HepG2 (cell line): ENCODE measurements at regions not wholly inside any gene's neighbourhood (a gene's known extent, or its start where the extent isn't known, plus 50 kb on each side); places are given as distances from the start of the nearest gene placed in this dataset.

Source experiments
- ATAC-seq: fragments of 200-7000 bp; cut with Tn5 transposase; 3 replicates; pipeline ENCODE4 v1.9.1; 2020; ENCODE audit warnings: mild to moderate bottlenecking, moderate library complexity
- BruUV-seq: library from RNA; stranded (reverse); fragments of 400-500 nt; replicated peaks from 2 replicates; lab custom pipeline; 2021; lab: Mats Ljungman, UMichigan
- CTCF ChIA-PET: fragments of 300-600 bp; formaldehyde crosslinking; extraction: SDS; loops from one replicate; lab custom pipeline; 2021; ENCODE audit warnings: low total read pairs, inconsistent platforms, low intra/inter-chr PET ratio; lab: Yijun Ruan, JAX
- POLR2A ChIA-PET: fragments of 350-600 bp; sonication (Branson Sonifier 250); formaldehyde crosslinking; loops from one replicate; lab custom pipeline; 2020; ENCODE audit warnings: antibody characterized with exemption, inconsistent platforms; lab: Yijun Ruan, JAX
- DNase-seq: peaks from one replicate; pipeline ENCODE4 v3.0.0-alpha.2; 2015; ENCODE audit warnings: low spot score
- FAIRE-seq: peaks from 3 replicates; lab custom pipeline; 2011; peaks lifted over from hg19 to GRCh38; lab: Jason Lieb, UNC
- H2AFZ ChIP-seq: one replicate; pipeline ENCODE4 v1.6.1; 2011; ENCODE audit warnings: low read length, inconsistent platforms
- H3K27ac ChIP-seq: fragments of 300-600 bp; 3 replicates; pipeline ENCODE4 v1.8.0; 2011; ENCODE audit warnings: mixed run types, mild to moderate bottlenecking, mixed read lengths, low read length, inconsistent platforms; ENCODE audit not compliant: insufficient read depth; ENCODE audit errors: extremely low read length
- H3K27me3 ChIP-seq, 2 experiments: fragments of 200-600 bp in 1 of 2; 2 replicates in 1 of 2; 3 replicates in 1 of 2; pipeline versions ENCODE4 v1.6.0 to v1.8.0; 2011; ENCODE audit warnings: low read length in 2 of 2, mild to moderate bottlenecking in 2 of 2, moderate library complexity in 2 of 2, inconsistent platforms in 1 of 2; ENCODE audit not compliant: insufficient read depth in 2 of 2, control insufficient read depth in 1 of 2
- H3K36me3 ChIP-seq, 2 experiments: fragments of 200-600 bp in 1 of 2; replicated peaks in 1 of 2; 2 replicates in 1 of 2; 3 replicates in 1 of 2; pipeline versions ENCODE4 v1.5.1 to v1.8.0; 2011; ENCODE audit warnings: low read length in 2 of 2, inconsistent platforms in 1 of 2; ENCODE audit not compliant: insufficient read depth in 2 of 2, control insufficient read depth in 1 of 2
- H3K4me1 ChIP-seq: 2 replicates; pipeline ENCODE4 v1.5.1; 2012; ENCODE audit warnings: low read length, inconsistent platforms; ENCODE audit not compliant: insufficient read depth
- H3K4me2 ChIP-seq: 2 replicates; pipeline ENCODE4 v1.6.0; 2011; ENCODE audit warnings: low read depth, low read length, inconsistent platforms
- H3K4me3 ChIP-seq, 3 experiments: fragments of 200-600 bp in 1 of 3; sonication (generic), shearing (Covaris generic) in 1 of 3; replicated peaks in 1 of 3; 2 replicates each; pipeline ENCODE4 v1.5.1; 2011 to 2016; ENCODE audit warnings: low read length in 3 of 3, inconsistent platforms in 2 of 3, low read depth in 2 of 3, mild to moderate bottlenecking in 2 of 3, control low read depth in 1 of 3, mixed read lengths in 1 of 3; ENCODE audit not compliant: insufficient read depth in 1 of 3
- H3K79me2 ChIP-seq: one replicate; pipeline ENCODE4 v1.6.1; 2011; ENCODE audit warnings: low read length, inconsistent platforms; ENCODE audit not compliant: insufficient read depth
- H3K9ac ChIP-seq: 2 replicates; pipeline ENCODE4 v1.6.0; 2011; ENCODE audit warnings: mild to moderate bottlenecking, low read depth, low read length, inconsistent platforms; ENCODE audit not compliant: insufficient read depth
- H3K9me3 ChIP-seq: 2 replicates; pipeline ENCODE4 v1.5.1; 2012; ENCODE audit warnings: mild to moderate bottlenecking, low read length
- H4K20me1 ChIP-seq: 2 replicates; pipeline ENCODE4 v1.6.0; 2011; ENCODE audit warnings: inconsistent platforms, mild to moderate bottlenecking, low read length, moderate library complexity; ENCODE audit not compliant: insufficient read depth
- BHLHE40 ChIP-seq: IDR thresholded peaks from 2 replicates; pipeline ENCODE4 v1.6.1; 2011; ENCODE audit warnings: low read length, improper control_type of control experiment
- BRCA1 ChIP-seq: sonication (generic); formaldehyde crosslinking; IDR thresholded peaks from 2 replicates; pipeline ENCODE4 v1.4.0; 2020; ENCODE audit warnings: missing genetic modification reagents
- CENPX ChIP-seq: sonication (generic); formaldehyde crosslinking; IDR thresholded peaks from 2 replicates; pipeline ENCODE4 v1.9.0; 2021; ENCODE audit warnings: mild to moderate bottlenecking, missing genetic modification reagents, moderate library complexity
- EHMT2 ChIP-seq: fragments of 200-600 bp; sonication (generic); IDR thresholded peaks from 2 replicates; pipeline ENCODE4 v1.7.0; 2017; ENCODE audit warnings: antibody characterized with exemption, low read depth, low read length, borderline replicate concordance
- GABPA ChIP-seq, 2 experiments: IDR thresholded peaks; 2 replicates each; pipeline ENCODE4 v1.6.1; 2011 to 2016; ENCODE audit warnings: low read depth in 2 of 2, low read length in 1 of 2, missing biosample characterization in 1 of 2, missing genetic modification characterization in 1 of 2
- MAZ ChIP-seq, 2 experiments: sonication (generic) in 1 of 2; formaldehyde crosslinking in 1 of 2; IDR thresholded peaks; 2 replicates each; pipeline versions ENCODE4 v1.5.0 to v1.6.1; 2012 to 2020; ENCODE audit warnings: low read depth in 2 of 2, mild to moderate bottlenecking in 2 of 2, borderline replicate concordance in 1 of 2, improper control_type of control experiment in 1 of 2, low read length in 1 of 2, missing genetic modification reagents in 1 of 2, moderate library complexity in 1 of 2
- NR1H2 ChIP-seq: sonication (generic); formaldehyde crosslinking; IDR thresholded peaks from 2 replicates; pipeline ENCODE4 v1.8.1; 2022; ENCODE audit warnings: low read depth, missing genetic modification reagents, borderline replicate concordance
- SAFB2 ChIP-seq: sonication (generic); formaldehyde crosslinking; IDR thresholded peaks from 2 replicates; pipeline ENCODE4 v1.5.1; 2020; ENCODE audit warnings: missing genetic modification reagents, low read depth, mild to moderate bottlenecking, borderline replicate concordance
- TCF7L2 ChIP-seq: IDR thresholded peaks from 2 replicates; pipeline ENCODE4 v1.6.1; 2011; ENCODE audit warnings: mild to moderate bottlenecking, low read depth, low read length, moderate library complexity
- ZBTB4 ChIP-seq: sonication (generic); formaldehyde crosslinking; IDR thresholded peaks from 2 replicates; pipeline ENCODE4 v1.4.0; 2020; ENCODE audit warnings: missing genetic modification reagents, mild to moderate bottlenecking, borderline replicate concordance
- ZKSCAN8 ChIP-seq: IDR thresholded peaks from 2 replicates; pipeline ENCODE4 v1.6.1; 2016; ENCODE audit warnings: borderline replicate concordance, missing genetic modification reagents, missing compliant biosample characterization
- ZNF224 ChIP-seq: sonication (generic); formaldehyde crosslinking; IDR thresholded peaks from 2 replicates; pipeline ENCODE4 v1.5.0; 2020; ENCODE audit warnings: mild to moderate bottlenecking, missing genetic modification reagents
- ZNF30 ChIP-seq: sonication (generic); formaldehyde crosslinking; IDR thresholded peaks from 2 replicates; pipeline ENCODE4 v1.5.0; 2020; ENCODE audit warnings: mild to moderate bottlenecking, missing genetic modification reagents
- ZNF414 ChIP-seq: sonication (generic); formaldehyde crosslinking; IDR thresholded peaks from 2 replicates; pipeline ENCODE4 v1.5.0; 2020; ENCODE audit warnings: missing genetic modification reagents
- ZNF543 ChIP-seq: sonication (generic); formaldehyde crosslinking; IDR thresholded peaks from 2 replicates; pipeline ENCODE4 v1.4.0; 2020; ENCODE audit warnings: mild to moderate bottlenecking, missing genetic modification reagents
- WGBS: methylation state at CpG from one replicate; pipeline ENCODE4 v1.1.6; 2017; ENCODE audit warnings: low lambda C conversion rate; 5-methylcytosine and 5-hydroxymethylcytosine counted together
- in situ Hi-C: cut with HindIII; loops from 2 replicates; pipeline ENCODE4 v1.10.0; 2017; ENCODE audit warnings: low pct_unique_long_range_greater_than_20kb; ENCODE audit not compliant: extremely low pct_ligation_motif_present
- intact Hi-C: fragments of 100-400 bp; cut with micrococcal nuclease; formaldehyde crosslinking; loops from one replicate; pipeline ENCODE4 v1.10.0; 2022; ENCODE audit not compliant: unreplicated experiment

- intact Hi-C loops: no loop called here
- H3K27me3 ChIP-seq: no peaks in the 10 kb centered on the region
Measured at GRCh38 chr5:87674235-87674634, 261.5 kb upstream of the CCNH start.

GRCh38 chr5:87671146-87671545 lies 258.4 kb upstream of the CCNH start:
- FAIRE-seq (no peak), DNase-seq (no peak), ATAC-seq (no peak)
- no peaks in the 10 kb centered on the region for H3K79me2 ChIP-seq
- H3K4me3 ChIP-seq: no peak overlapping the region
- intact Hi-C loops (no loop called here), in situ Hi-C loops (no loop called here)
- H3K27ac ChIP-seq: no peak overlapping the region
- H3K9me3 ChIP-seq: no peaks in the 10 kb centered on the region
- no peak overlapping the region for H3K4me2 ChIP-seq
- POLR2A ChIA-PET: no interaction called here
- no peak overlapping the region for H2AFZ ChIP-seq
- no peaks in the 10 kb centered on the region for H3K4me1 ChIP-seq
- no peak overlapping the region for H3K9ac ChIP-seq
- H4K20me1 ChIP-seq: no peaks in the 10 kb centered on the region
- H3K36me3 ChIP-seq: no peaks in the 10 kb centered on the region
- CTCF ChIA-PET: no interaction called here
- H3K27me3 ChIP-seq: no peaks in the 10 kb centered on the region
- 2% methylated on average over 4 of the region's 4 CpGs for WGBS
- no TSS peak for BruUV-seq
- TF ChIP-seq ZNF543 (CRISPR knock-in tag) (no peak), SAFB2 (no peak), ZKSCAN8 (CRISPR knock-in tag) (no peak), BRCA1 (no peak), BHLHE40 (no peak), EHMT2 (no peak), ZBTB4 (no peak), GABPA (IDR thresholded peaks at IDR 0.05; ENCODE audit: low read depth, low read length) (no peak), GABPA (CRISPR knock-in tag; IDR thresholded peaks at IDR 0.05; ENCODE audit: low read depth) (no peak), TCF7L2 (no peak), CENPX (CRISPR knock-in tag) (no peak), NR1H2 (CRISPR knock-in tag) (no peak)

More at GRCh38 chr5:87674235-87674634, 261.5 kb upstream of the CCNH start:
- Histone ChIP-seq H3K9me3 (no peaks in the 10 kb centered on the region), H2AFZ (no peak overlapping the region), H3K36me3 (no peaks in the 10 kb centered on the region), H3K4me3 (no peak overlapping the region), H3K9ac (no peak overlapping the region), H3K4me2 (no peak overlapping the region), H3K27ac (no peak overlapping the region), H3K79me2 (no peaks in the 10 kb centered on the region), H3K4me1 (no peaks in the 10 kb centered on the region), H4K20me1 (no peaks in the 10 kb centered on the region)
- no peak for DNase-seq
- no peak for ATAC-seq
- TF ChIP-seq ZNF414 (CRISPR knock-in tag): no peak
- no peak for TF ChIP-seq MAZ (IDR thresholded peaks at IDR 0.05; ENCODE audit: borderline replicate concordance, low read depth, low read length)
- TF ChIP-seq MAZ (CRISPR knock-in tag; IDR thresholded peaks at IDR 0.05; ENCODE audit: low read depth): no peak
- no peak for TF ChIP-seq ZNF30
- TF ChIP-seq ZNF224 (CRISPR knock-in tag): no peak
- in situ Hi-C loops: no loop called here
- ChIA-PET POLR2A (no interaction called here), CTCF (no interaction called here)
- WGBS: 0% methylated on average over 2 of the region's 2 CpGs
- no TSS peak for BruUV-seq
- FAIRE-seq: no peak
